IMR-90 (cell line): ENCODE measurements at regions not wholly inside any gene's neighbourhood (a gene's known extent, or its start where the extent isn't known, plus 50 kb on each side); places are given as distances from the start of the nearest gene placed in this dataset.

Experiments used
- ATAC-seq: fragments of 200-7000 bp; cut with Tn5 transposase; 2 replicates; pipeline ENCODE4 v1.9.1; 2020; ENCODE audit warnings: low read depth, mild to moderate bottlenecking, moderate library complexity
- BruUV-seq: library from RNA; stranded (reverse); fragments of 400-500 nt; replicated peaks from 2 replicates; lab custom pipeline; 2021; lab: Mats Ljungman, UMichigan
- CTCF ChIA-PET: fragments of 300-600 bp; formaldehyde crosslinking; extraction: SDS; loops from one replicate; lab custom pipeline; 2021; ENCODE audit warnings: antibody characterized with exemption; lab: Yijun Ruan, JAX
- POLR2A ChIA-PET: fragments of 300-600 bp; sonication (Branson Sonifier 250); formaldehyde crosslinking; loops from one replicate; lab custom pipeline; 2022; ENCODE audit warnings: antibody characterized with exemption; ENCODE audit not compliant: unreplicated experiment; lab: Charles Lee
- DNase-seq: peaks from one replicate; pipeline ENCODE4 v3.0.0; 2013
- H2AFZ ChIP-seq: replicated peaks from 2 replicates; pipeline ENCODE3; 2013; ENCODE audit warnings: low read length, mild to moderate bottlenecking; ENCODE audit not compliant: poor library complexity
- H2AK5ac ChIP-seq: 2 replicates; pipeline ENCODE4 v1.6.1; 2013; ENCODE audit warnings: low read depth, low read length, inconsistent platforms
- H2AK9ac ChIP-seq: replicated peaks from 2 replicates; pipeline ENCODE3; 2013; ENCODE audit warnings: mild to moderate bottlenecking, low read depth, low read length, moderate library complexity; ENCODE audit not compliant: poor library complexity
- H2BK120ac ChIP-seq: 2 replicates; pipeline ENCODE4 v1.6.1; 2013; ENCODE audit warnings: low read depth, low read length, inconsistent platforms
- H2BK15ac ChIP-seq: 3 replicates; pipeline ENCODE4 v1.6.1; 2013; ENCODE audit warnings: low read depth, low read length, inconsistent platforms
- H2BK20ac ChIP-seq: 2 replicates; pipeline ENCODE4 v1.6.1; 2013; ENCODE audit warnings: low read depth, mild to moderate bottlenecking, inconsistent platforms, low read length, moderate library complexity
- H2BK5ac ChIP-seq: 2 replicates; pipeline ENCODE4 v1.6.1; 2013; ENCODE audit warnings: mild to moderate bottlenecking, low read depth, low read length, inconsistent platforms; ENCODE audit not compliant: poor library complexity, severe bottlenecking
- H3K14ac ChIP-seq: replicated peaks from 2 replicates; pipeline ENCODE4 v1.6.1; 2013; ENCODE audit warnings: low read depth, low read length, inconsistent platforms
- H3K18ac ChIP-seq: 2 replicates; pipeline ENCODE4 v1.6.1; 2013; ENCODE audit warnings: low read depth, low read length, control low read depth
- H3K23ac ChIP-seq: 2 replicates; pipeline ENCODE4 v1.6.1; 2013; ENCODE audit warnings: low read depth, low read length, inconsistent platforms
- H3K27ac ChIP-seq: 2 replicates; pipeline ENCODE4 v1.5.1; 2013; ENCODE audit warnings: mild to moderate bottlenecking, control low read depth, low read length; ENCODE audit not compliant: insufficient read depth
- H3K27me3 ChIP-seq: 2 replicates; pipeline ENCODE4 v1.6.1; 2013; ENCODE audit warnings: low read length; ENCODE audit not compliant: control insufficient read depth, insufficient read depth
- H3K36me3 ChIP-seq: 2 replicates; pipeline ENCODE4 v1.6.1; 2013; ENCODE audit warnings: low read length, mixed read lengths; ENCODE audit not compliant: control insufficient read depth, insufficient read depth
- H3K4ac ChIP-seq: 2 replicates; pipeline ENCODE4 v1.6.1; 2013; ENCODE audit warnings: low read depth, low read length, inconsistent platforms
- H3K4me1 ChIP-seq: 2 replicates; pipeline ENCODE4 v1.6.1; 2013; ENCODE audit warnings: low read length, mixed read lengths; ENCODE audit not compliant: control insufficient read depth, insufficient read depth
- H3K4me2 ChIP-seq: 2 replicates; pipeline ENCODE4 v1.6.1; 2013; ENCODE audit warnings: low read depth, mild to moderate bottlenecking, control low read depth, low read length, moderate library complexity
- H3K4me3 ChIP-seq: 2 replicates; pipeline ENCODE4 v1.5.1; 2013; ENCODE audit warnings: low read depth, mild to moderate bottlenecking, control low read depth, low read length, moderate library complexity; ENCODE audit not compliant: insufficient read depth
- H3K56ac ChIP-seq: 2 replicates; pipeline ENCODE4 v1.6.1; 2013; ENCODE audit warnings: low read length, inconsistent platforms; ENCODE audit not compliant: insufficient read depth; ENCODE audit errors: extremely low read depth
- H3K79me1 ChIP-seq, 2 experiments: 2 replicates each; pipeline ENCODE4 v1.6.1; 2013; ENCODE audit warnings: low read length in 2 of 2, inconsistent platforms in 1 of 2, low read depth in 1 of 2
- H3K9ac ChIP-seq: 2 replicates; pipeline ENCODE4 v1.6.1; 2013; ENCODE audit warnings: low read depth, low read length, control low read depth
- H3K9me1 ChIP-seq: 2 replicates; pipeline ENCODE4 v1.6.1; 2013; ENCODE audit warnings: low read length, inconsistent platforms; ENCODE audit not compliant: insufficient read depth
- H3K9me3 ChIP-seq: 2 replicates; pipeline ENCODE4 v1.6.1; 2013; ENCODE audit warnings: low read length; ENCODE audit not compliant: control insufficient read depth, insufficient read depth
- H4K20me1 ChIP-seq: 2 replicates; pipeline ENCODE4 v1.6.1; 2013; ENCODE audit warnings: low read length, inconsistent platforms; ENCODE audit not compliant: insufficient read depth
- H4K5ac ChIP-seq: 2 replicates; pipeline ENCODE4 v1.6.1; 2013; ENCODE audit warnings: mild to moderate bottlenecking, low read depth, low read length, control low read depth
- H4K8ac ChIP-seq, 2 experiments: 2 replicates each; pipeline ENCODE4 v1.6.1; 2013; ENCODE audit warnings: low read depth in 2 of 2, low read length in 2 of 2, control low read depth in 1 of 2, inconsistent platforms in 1 of 2
- H4K91ac ChIP-seq: 2 replicates; pipeline ENCODE4 v1.6.1; 2013; ENCODE audit warnings: low read depth, low read length, inconsistent platforms; ENCODE audit not compliant: insufficient read depth
- ELK1 ChIP-seq: fragments of 150-350 bp; IDR thresholded peaks from 2 replicates; pipeline ENCODE4 v1.6.1; 2016; ENCODE audit warnings: low read depth, mild to moderate bottlenecking, low read length, moderate library complexity, borderline replicate concordance
- MAFK ChIP-seq: IDR thresholded peaks from 2 replicates; pipeline ENCODE4 v1.6.1; 2012; ENCODE audit warnings: low read depth, low read length, improper control_type of control experiment
- MXI1 ChIP-seq: IDR thresholded peaks from 2 replicates; pipeline ENCODE4 v1.6.1; 2012; ENCODE audit warnings: low read depth, mild to moderate bottlenecking, low read length, moderate library complexity, borderline replicate concordance
- NFE2L2 ChIP-seq: fragments of 150-350 bp; IDR thresholded peaks from 2 replicates; pipeline ENCODE4 v1.6.1; 2016; ENCODE audit warnings: low read depth, mild to moderate bottlenecking, low read length
- POLR2A ChIP-seq: IDR thresholded peaks from 2 replicates; pipeline ENCODE4 v1.6.1; 2012; ENCODE audit warnings: mild to moderate bottlenecking, low read depth, low read length
- RCOR1 ChIP-seq: IDR thresholded peaks from 2 replicates; pipeline ENCODE4 v1.6.1; 2012; ENCODE audit warnings: mild to moderate bottlenecking, low read length, improper control_type of control experiment; ENCODE audit not compliant: insufficient replicate concordance
- RFX5 ChIP-seq: IDR thresholded peaks from 2 replicates; pipeline ENCODE4 v1.8.0; 2012; ENCODE audit warnings: low read depth, mild to moderate bottlenecking, low read length, moderate library complexity
- SMC3 ChIP-seq: fragments of 150-350 bp; IDR thresholded peaks from 2 replicates; pipeline ENCODE4 v1.6.1; 2016; ENCODE audit warnings: low read depth, mild to moderate bottlenecking, antibody characterized with exemption, low read length, moderate library complexity
- WGBS, 2 experiments: methylation state at CpG; one replicate each; pipeline versions ENCODE4 v1.1.5 to v1.1.7; 2013; ENCODE audit warnings: missing lambda C conversion rate in 2 of 2; ENCODE audit not compliant: insufficient read length in 1 of 2; ENCODE audit errors: extremely low coverage in 2 of 2; 5-methylcytosine and 5-hydroxymethylcytosine counted together
- dilution Hi-C: fragments of 300-500 bp; cut with HindIII; formaldehyde crosslinking; loops from one replicate; pipeline ENCODE4 v1.14.3; 2018; ENCODE audit warnings: low sequenced_read_pairs; ENCODE audit not compliant: unreplicated experiment
- in situ Hi-C: fragments of 300-500 bp; cut with MboI; formaldehyde crosslinking; loops from 3 replicates; pipeline ENCODE4 v1.14.3; 2019; ENCODE audit warnings: low sequenced_read_pairs, inconsistent platforms, mixed read lengths
- intact Hi-C: fragments of 100-400 bp; cut with micrococcal nuclease; formaldehyde crosslinking; loops from 2 replicates; pipeline ENCODE4 v1.10.0; 2022
- TF ChIP-seq, protein P1 (sequence below): fragments of 150-350 bp; IDR thresholded peaks from 2 replicates; pipeline ENCODE4 v1.6.1; 2017; ENCODE audit warnings: mild to moderate bottlenecking, antibody characterized with exemption, low read length, low read depth

- CTCF ChIA-PET = no interaction called here
- dilution Hi-C loops (no loop called here), intact Hi-C loops (no loop called here), in situ Hi-C loops (no loop called here)
- Histone ChIP-seq H3K79me1 (no peaks in the 10 kb centered on the region), H4K8ac (no peak overlapping the region), H2BK20ac (no peak overlapping the region), H3K9me1 (no peaks in the 10 kb centered on the region), H4K20me1 (no peaks in the 10 kb centered on the region), H3K27me3 (no peaks in the 10 kb centered on the region), H3K4ac (no peak overlapping the region), H3K27ac (no peak overlapping the region), H3K18ac (no peak overlapping the region), H4K5ac (no peak overlapping the region), H3K56ac (no peak overlapping the region), H3K14ac (no peak overlapping the region), H2AK9ac (no peak overlapping the region), H2AK5ac (no peak overlapping the region), H2BK15ac (no peak overlapping the region), H3K9me3 (peaks cover 4% of the 10 kb centered on the region), H2AFZ (no peak overlapping the region), H2BK120ac (no peak overlapping the region), H2BK5ac (no peak overlapping the region), H3K4me3 (no peak overlapping the region), H3K4me2 (no peak overlapping the region), H3K23ac (no peak overlapping the region), H3K36me3 (no peaks in the 10 kb centered on the region), H3K9ac (no peak overlapping the region), H4K91ac (no peak overlapping the region), H3K4me1 (no peaks in the 10 kb centered on the region)
- POLR2A ChIA-PET = no interaction called here
- WGBS, 2 experiments = no CpG with 5 or more reads among the region's 3 CpGs
- BruUV-seq = no TSS peak
- TF ChIP-seq MXI1 (no peak), RCOR1 (no peak), MAFK (no peak), NFE2L2 (no peak), SMC3 (no peak), POLR2A (no peak), RFX5 (no peak), ELK1 (no peak)
- TF ChIP-seq, protein P1, sequence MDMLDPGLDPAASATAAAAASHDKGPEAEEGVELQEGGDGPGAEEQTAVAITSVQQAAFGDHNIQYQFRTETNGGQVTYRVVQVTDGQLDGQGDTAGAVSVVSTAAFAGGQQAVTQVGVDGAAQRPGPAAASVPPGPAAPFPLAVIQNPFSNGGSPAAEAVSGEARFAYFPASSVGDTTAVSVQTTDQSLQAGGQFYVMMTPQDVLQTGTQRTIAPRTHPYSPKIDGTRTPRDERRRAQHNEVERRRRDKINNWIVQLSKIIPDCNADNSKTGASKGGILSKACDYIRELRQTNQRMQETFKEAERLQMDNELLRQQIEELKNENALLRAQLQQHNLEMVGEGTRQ = no peak
- DNase-seq (no peak), ATAC-seq (no peak)
Measured at GRCh38 chr7:79949778-79950177, 184.9 kb upstream of the GNAI1 start.
